ENCODE measurements at regions not wholly inside any gene's neighbourhood (a gene's known extent, or its start where the extent isn't known, plus 50 kb on each side); places are given as distances from the start of the nearest gene placed in this dataset.

DNA sequence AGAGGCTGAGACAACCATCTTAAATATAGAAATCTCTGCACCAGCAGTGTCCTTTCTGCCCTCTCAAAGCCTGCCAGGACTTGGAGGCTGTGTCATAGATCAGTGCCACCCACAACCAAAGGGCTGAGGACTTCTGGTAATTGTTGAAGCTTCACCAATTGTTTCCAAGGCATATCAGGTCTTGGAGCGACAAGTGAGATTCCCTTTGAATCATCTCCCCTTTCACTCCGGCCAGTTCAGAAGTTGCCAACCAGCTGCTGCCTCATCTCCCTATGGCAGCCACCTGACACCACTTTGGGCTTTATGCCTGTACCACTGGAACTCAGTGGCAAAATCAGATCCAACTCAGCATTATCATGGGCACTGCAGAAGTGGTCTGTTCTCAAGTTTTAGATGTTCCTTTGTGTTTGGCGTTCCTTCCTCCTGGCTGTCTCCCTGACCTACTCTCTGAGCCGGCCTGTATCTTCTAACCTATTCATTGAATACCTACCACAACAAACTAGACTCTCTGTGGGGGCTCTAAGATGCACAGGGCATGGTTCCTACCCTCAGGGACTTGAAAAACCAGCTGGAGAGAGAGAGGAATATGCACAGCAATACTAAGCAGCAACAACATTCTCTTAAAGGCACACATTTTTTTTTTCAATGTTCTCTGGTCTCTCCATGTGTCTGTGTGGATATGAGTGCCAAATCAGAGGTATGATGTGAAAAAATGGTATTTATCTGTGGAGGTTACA, 90.8 kb upstream of the PFN2 start:
- TF ChIP-seq, protein P1, sequence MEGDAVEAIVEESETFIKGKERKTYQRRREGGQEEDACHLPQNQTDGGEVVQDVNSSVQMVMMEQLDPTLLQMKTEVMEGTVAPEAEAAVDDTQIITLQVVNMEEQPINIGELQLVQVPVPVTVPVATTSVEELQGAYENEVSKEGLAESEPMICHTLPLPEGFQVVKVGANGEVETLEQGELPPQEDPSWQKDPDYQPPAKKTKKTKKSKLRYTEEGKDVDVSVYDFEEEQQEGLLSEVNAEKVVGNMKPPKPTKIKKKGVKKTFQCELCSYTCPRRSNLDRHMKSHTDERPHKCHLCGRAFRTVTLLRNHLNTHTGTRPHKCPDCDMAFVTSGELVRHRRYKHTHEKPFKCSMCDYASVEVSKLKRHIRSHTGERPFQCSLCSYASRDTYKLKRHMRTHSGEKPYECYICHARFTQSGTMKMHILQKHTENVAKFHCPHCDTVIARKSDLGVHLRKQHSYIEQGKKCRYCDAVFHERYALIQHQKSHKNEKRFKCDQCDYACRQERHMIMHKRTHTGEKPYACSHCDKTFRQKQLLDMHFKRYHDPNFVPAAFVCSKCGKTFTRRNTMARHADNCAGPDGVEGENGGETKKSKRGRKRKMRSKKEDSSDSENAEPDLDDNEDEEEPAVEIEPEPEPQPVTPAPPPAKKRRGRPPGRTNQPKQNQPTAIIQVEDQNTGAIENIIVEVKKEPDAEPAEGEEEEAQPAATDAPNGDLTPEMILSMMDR (IDR thresholded peaks at IDR 0.05 in 2 of 3, conservative IDR thresholded peaks at IDR 0.05 in 1 of 3; ENCODE audit: borderline replicate concordance in 1 of 3, insufficient read depth in 1 of 3, low read depth in 2 of 3, low read length in 2 of 3) = no peak
- TF ChIP-seq POLR2A (IDR thresholded peaks at IDR 0.05; ENCODE audit: borderline replicate concordance, extremely low read depth, insufficient read depth, insufficient read length) (no peak), TCF7L2 (IDR thresholded peaks at IDR 0.05; ENCODE audit: borderline replicate concordance, extremely low read depth, insufficient read depth, insufficient read length) (no peak), JUND (IDR thresholded peaks at IDR 0.05) (no peak)

Measured in HCT116 (cell line).